HepG2 (cell line): ENCODE measurements at regions not wholly inside any gene's neighbourhood (a gene's known extent, or its start where the extent isn't known, plus 50 kb on each side); places are given as distances from the start of the nearest gene placed in this dataset.

ENCODE experiments used
- ATAC-seq: fragments of 200-7000 bp; cut with Tn5 transposase; 3 replicates; pipeline ENCODE4 v1.9.1; 2020; ENCODE audit warnings: mild to moderate bottlenecking, moderate library complexity
- BruUV-seq: library from RNA; stranded (reverse); fragments of 400-500 nt; replicated peaks from 2 replicates; lab custom pipeline; 2021; lab: Mats Ljungman, UMichigan
- CTCF ChIA-PET: fragments of 300-600 bp; formaldehyde crosslinking; extraction: SDS; loops from one replicate; lab custom pipeline; 2021; ENCODE audit warnings: low total read pairs, inconsistent platforms, low intra/inter-chr PET ratio; lab: Yijun Ruan, JAX
- POLR2A ChIA-PET: fragments of 350-600 bp; sonication (Branson Sonifier 250); formaldehyde crosslinking; loops from one replicate; lab custom pipeline; 2020; ENCODE audit warnings: antibody characterized with exemption, inconsistent platforms; lab: Yijun Ruan, JAX
- DNase-seq: peaks from one replicate; pipeline ENCODE4 v3.0.0-alpha.2; 2015; ENCODE audit warnings: low spot score
- FAIRE-seq: peaks from 3 replicates; lab custom pipeline; 2011; peaks lifted over from hg19 to GRCh38; lab: Jason Lieb, UNC
- H2AFZ ChIP-seq: one replicate; pipeline ENCODE4 v1.6.1; 2011; ENCODE audit warnings: low read length, inconsistent platforms
- H3K27ac ChIP-seq: fragments of 300-600 bp; 3 replicates; pipeline ENCODE4 v1.8.0; 2011; ENCODE audit warnings: mixed run types, mild to moderate bottlenecking, mixed read lengths, low read length, inconsistent platforms; ENCODE audit not compliant: insufficient read depth; ENCODE audit errors: extremely low read length
- H3K27me3 ChIP-seq, 2 experiments: fragments of 200-600 bp in 1 of 2; 2 replicates in 1 of 2; 3 replicates in 1 of 2; pipeline versions ENCODE4 v1.6.0 to v1.8.0; 2011; ENCODE audit warnings: low read length in 2 of 2, mild to moderate bottlenecking in 2 of 2, moderate library complexity in 2 of 2, inconsistent platforms in 1 of 2; ENCODE audit not compliant: insufficient read depth in 2 of 2, control insufficient read depth in 1 of 2
- H3K36me3 ChIP-seq, 2 experiments: fragments of 200-600 bp in 1 of 2; replicated peaks in 1 of 2; 2 replicates in 1 of 2; 3 replicates in 1 of 2; pipeline versions ENCODE4 v1.5.1 to v1.8.0; 2011; ENCODE audit warnings: low read length in 2 of 2, inconsistent platforms in 1 of 2; ENCODE audit not compliant: insufficient read depth in 2 of 2, control insufficient read depth in 1 of 2
- H3K4me1 ChIP-seq: 2 replicates; pipeline ENCODE4 v1.5.1; 2012; ENCODE audit warnings: low read length, inconsistent platforms; ENCODE audit not compliant: insufficient read depth
- H3K4me2 ChIP-seq: 2 replicates; pipeline ENCODE4 v1.6.0; 2011; ENCODE audit warnings: low read depth, low read length, inconsistent platforms
- H3K4me3 ChIP-seq, 3 experiments: fragments of 200-600 bp in 1 of 3; sonication (generic), shearing (Covaris generic) in 1 of 3; replicated peaks in 1 of 3; 2 replicates each; pipeline ENCODE4 v1.5.1; 2011 to 2016; ENCODE audit warnings: low read length in 3 of 3, inconsistent platforms in 2 of 3, low read depth in 2 of 3, mild to moderate bottlenecking in 2 of 3, control low read depth in 1 of 3, mixed read lengths in 1 of 3; ENCODE audit not compliant: insufficient read depth in 1 of 3
- H3K79me2 ChIP-seq: one replicate; pipeline ENCODE4 v1.6.1; 2011; ENCODE audit warnings: low read length, inconsistent platforms; ENCODE audit not compliant: insufficient read depth
- H3K9ac ChIP-seq: 2 replicates; pipeline ENCODE4 v1.6.0; 2011; ENCODE audit warnings: mild to moderate bottlenecking, low read depth, low read length, inconsistent platforms; ENCODE audit not compliant: insufficient read depth
- H3K9me3 ChIP-seq: 2 replicates; pipeline ENCODE4 v1.5.1; 2012; ENCODE audit warnings: mild to moderate bottlenecking, low read length
- H4K20me1 ChIP-seq: 2 replicates; pipeline ENCODE4 v1.6.0; 2011; ENCODE audit warnings: inconsistent platforms, mild to moderate bottlenecking, low read length, moderate library complexity; ENCODE audit not compliant: insufficient read depth
- ATF2 ChIP-seq: sonication (generic); formaldehyde crosslinking; IDR thresholded peaks from 2 replicates; pipeline ENCODE4 v1.4.0; 2020; ENCODE audit warnings: missing genetic modification reagents
- TCF7 ChIP-seq: sonication (generic); IDR thresholded peaks from 2 replicates; pipeline ENCODE4 v1.6.1; 2016; ENCODE audit warnings: antibody characterized with exemption, low read depth
- ZNF362 ChIP-seq: sonication (generic); formaldehyde crosslinking; IDR thresholded peaks from 2 replicates; pipeline ENCODE4 v1.4.0; 2020; ENCODE audit warnings: missing genetic modification reagents, mild to moderate bottlenecking, borderline replicate concordance
- WGBS: methylation state at CpG from one replicate; pipeline ENCODE4 v1.1.6; 2017; ENCODE audit warnings: low lambda C conversion rate; 5-methylcytosine and 5-hydroxymethylcytosine counted together
- in situ Hi-C: cut with HindIII; loops from 2 replicates; pipeline ENCODE4 v1.10.0; 2017; ENCODE audit warnings: low pct_unique_long_range_greater_than_20kb; ENCODE audit not compliant: extremely low pct_ligation_motif_present
- intact Hi-C: fragments of 100-400 bp; cut with micrococcal nuclease; formaldehyde crosslinking; loops from one replicate; pipeline ENCODE4 v1.10.0; 2022; ENCODE audit not compliant: unreplicated experiment

GRCh38 chr3:159882367-159882766 is 106.3 kb upstream of the IL12A start:
- 10% methylated on average over 3 of the region's 3 CpGs for WGBS
- H3K79me2 ChIP-seq: no peaks in the 10 kb centered on the region
- FAIRE-seq: no peak
- no peak overlapping the region for H3K27ac ChIP-seq
- ChIA-PET CTCF (no interaction called here), POLR2A (no interaction called here)
- H3K4me3 ChIP-seq: no peak overlapping the region
- no peak for DNase-seq
- H3K36me3 ChIP-seq: no peaks in the 10 kb centered on the region
- TF ChIP-seq ZNF362 (CRISPR knock-in tag) (no peak), ATF2 (CRISPR knock-in tag) (no peak), TCF7 (no peak)
- H3K27me3 ChIP-seq: no peaks in the 10 kb centered on the region
- H3K9me3 ChIP-seq: no peaks in the 10 kb centered on the region
- H4K20me1 ChIP-seq: no peaks in the 10 kb centered on the region
- no peak for ATAC-seq
- no peak overlapping the region for H3K4me2 ChIP-seq
- intact Hi-C loops (loop anchor here (10.0 kb wide), 1 partner anchor 462 kb away; no protein-coding TSS in a partner anchor), in situ Hi-C loops (loop anchor here (5.0 kb wide), 1 partner anchor 125 kb away; no protein-coding TSS in a partner anchor)
- no peaks in the 10 kb centered on the region for H3K4me1 ChIP-seq
- no peak overlapping the region for H2AFZ ChIP-seq
- no peak overlapping the region for H3K9ac ChIP-seq
- BruUV-seq: no TSS peak
